Nucleus accumbens (tissue), 56 donors: ENCODE measurements at regions not wholly inside any gene's neighbourhood (a gene's known extent, or its start where the extent isn't known, plus 50 kb on each side); places are given as distances from the start of the nearest gene placed in this dataset.
"Not testable (repeated sequence)": the region's sequence is repeated elsewhere in the genome, so short reads cannot be mapped to it uniquely, and the experiment has no call there.

Experiments
- DNase-seq, 56 donors: peaks; one replicate each; lab custom pipeline; 2025; lab: John Stamatoyannopoulos, UW

- not testable (repeated sequence) for DNase-seq
These were observed 538.6 kb downstream of the AMY1C start for GRCh38 chr1:104288322-104288721.

GRCh38 chr1:104291156-104291555 is 541.5 kb downstream of the AMY1C start:
- no peak for DNase-seq

- DNase-seq = no peak
These were observed 544.6 kb downstream of the AMY1C start for GRCh38 chr1:104294259-104294658.

GRCh38 chr1:104295511-104295910 is 545.8 kb downstream of the AMY1C start:
- no peak for DNase-seq

- DNase-seq = no peak
These were observed 560.0 kb downstream of the AMY1C start for GRCh38 chr1:104309673-104310072.

- no peak for DNase-seq
These were observed 566.1 kb downstream of the AMY1C start for GRCh38 chr1:104315823-104316222.

- DNase-seq = no peak
These were observed 572.4 kb downstream of the AMY1C start for GRCh38 chr1:104322131-104322530.

- no peak for DNase-seq
These were observed 579.6 kb downstream of the AMY1C start for GRCh38 chr1:104329278-104329677.

- DNase-seq = no peak
These were observed 582.1 kb downstream of the AMY1C start for GRCh38 chr1:104331763-104332162.

GRCh38 chr1:104337927-104338326 is 588.2 kb downstream of the AMY1C start:
- not testable (repeated sequence) for DNase-seq

GRCh38 chr1:104341944-104342343 is 592.2 kb downstream of the AMY1C start:
- no peak for DNase-seq

- DNase-seq = no peak
These were observed 598.6 kb downstream of the AMY1C start for GRCh38 chr1:104348277-104348676.

GRCh38 chr1:104353580-104353979 is 603.9 kb downstream of the AMY1C start:
- no peak for DNase-seq

- no peak for DNase-seq
These were observed 608.4 kb downstream of the AMY1C start for GRCh38 chr1:104358086-104358485.

GRCh38 chr1:104358621-104359020 is 608.9 kb downstream of the AMY1C start:
- no peak for DNase-seq

GRCh38 chr1:104378414-104378813 is 628.7 kb downstream of the AMY1C start:
- DNase-seq = no peak

- DNase-seq = no peak
These were observed 630.3 kb downstream of the AMY1C start for GRCh38 chr1:104380003-104380402.

GRCh38 chr1:104387716-104388508 is 638.2 kb downstream of the AMY1C start:
- DNase-seq = no peak

- DNase-seq = no peak
These were observed 642.9 kb downstream of the AMY1C start for GRCh38 chr1:104392552-104392951.

- no peak for DNase-seq
These were observed 652.5 kb downstream of the AMY1C start for GRCh38 chr1:104402178-104402577.

- DNase-seq = no peak
These were observed 654.2 kb downstream of the AMY1C start for GRCh38 chr1:104403883-104404282.

GRCh38 chr1:104406728-104407127 is 657.0 kb downstream of the AMY1C start:
- no peak for DNase-seq

GRCh38 chr1:104408268-104408667 is 658.6 kb downstream of the AMY1C start:
- no peak for DNase-seq
